ENCODE measurements at regions not wholly inside any gene's neighbourhood (a gene's known extent, or its start where the extent isn't known, plus 50 kb on each side); places are given as distances from the start of the nearest gene placed in this dataset.

DNA sequence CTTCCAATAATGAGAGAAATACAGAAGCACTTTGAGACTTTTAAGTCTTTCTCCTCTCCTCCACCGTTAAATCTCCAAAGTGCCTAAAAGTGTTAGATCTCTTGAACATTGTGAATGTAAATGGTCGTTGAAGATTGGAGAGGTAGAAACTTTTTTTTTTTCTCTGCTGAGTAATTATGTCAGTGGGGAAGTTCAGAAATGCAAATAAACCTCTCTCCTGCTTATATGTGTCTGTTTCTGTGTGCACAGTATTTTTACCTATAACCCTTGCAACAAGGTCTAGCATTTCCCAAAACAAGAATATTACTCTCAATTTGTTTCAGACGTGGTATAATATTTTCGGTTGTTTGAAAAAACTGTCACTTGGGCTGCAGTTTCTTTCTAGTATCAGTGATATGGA is 833.6 kb upstream of the CDH8 start:
- Histone ChIP-seq H3K9me3 (no peaks in the 10 kb centered on the region), H3K4me1 (peaks cover 7% of the 10 kb centered on the region), H3K27me3 (no peaks in the 10 kb centered on the region; the same call in 1 of the 2 replicates), H3K4me3 (ENCODE audit: low read depth, low read length) (no peak overlapping the region), H3K36me3 (no peaks in the 10 kb centered on the region)
- DNase-seq, result no peak
- TF ChIP-seq, protein P1, sequence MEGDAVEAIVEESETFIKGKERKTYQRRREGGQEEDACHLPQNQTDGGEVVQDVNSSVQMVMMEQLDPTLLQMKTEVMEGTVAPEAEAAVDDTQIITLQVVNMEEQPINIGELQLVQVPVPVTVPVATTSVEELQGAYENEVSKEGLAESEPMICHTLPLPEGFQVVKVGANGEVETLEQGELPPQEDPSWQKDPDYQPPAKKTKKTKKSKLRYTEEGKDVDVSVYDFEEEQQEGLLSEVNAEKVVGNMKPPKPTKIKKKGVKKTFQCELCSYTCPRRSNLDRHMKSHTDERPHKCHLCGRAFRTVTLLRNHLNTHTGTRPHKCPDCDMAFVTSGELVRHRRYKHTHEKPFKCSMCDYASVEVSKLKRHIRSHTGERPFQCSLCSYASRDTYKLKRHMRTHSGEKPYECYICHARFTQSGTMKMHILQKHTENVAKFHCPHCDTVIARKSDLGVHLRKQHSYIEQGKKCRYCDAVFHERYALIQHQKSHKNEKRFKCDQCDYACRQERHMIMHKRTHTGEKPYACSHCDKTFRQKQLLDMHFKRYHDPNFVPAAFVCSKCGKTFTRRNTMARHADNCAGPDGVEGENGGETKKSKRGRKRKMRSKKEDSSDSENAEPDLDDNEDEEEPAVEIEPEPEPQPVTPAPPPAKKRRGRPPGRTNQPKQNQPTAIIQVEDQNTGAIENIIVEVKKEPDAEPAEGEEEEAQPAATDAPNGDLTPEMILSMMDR (IDR thresholded peaks at IDR 0.05; ENCODE audit: low read depth, low read length), result no peak

DNA sequence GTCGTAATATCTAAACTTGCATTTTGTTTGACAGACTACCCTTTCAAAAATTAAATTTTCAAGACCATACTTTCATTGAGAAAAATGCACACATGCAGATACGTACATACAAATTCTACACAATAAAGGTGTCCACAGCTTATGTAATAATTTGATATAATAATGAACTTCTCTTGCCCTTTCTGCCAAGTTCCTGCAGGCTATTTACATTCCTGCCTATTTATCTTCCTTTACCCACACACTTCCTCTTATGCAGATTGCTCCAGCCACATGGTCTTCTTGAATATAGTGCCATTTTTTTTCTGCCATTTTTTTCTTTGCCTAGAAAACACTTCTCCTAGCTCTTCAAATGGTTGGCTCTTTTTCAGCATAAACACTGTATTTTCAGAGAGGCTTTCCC is 826.9 kb upstream of the CDH8 start:
- Histone ChIP-seq H3K27me3 (no peaks in the 10 kb centered on the region), H3K4me1 (no peaks in the 10 kb centered on the region), H3K36me3 (no peaks in the 10 kb centered on the region), H3K9me3 (no peaks in the 10 kb centered on the region), H3K4me3 (ENCODE audit: low read depth, low read length) (no peak overlapping the region)
- DNase-seq, result no peak
- TF ChIP-seq, protein P1 (IDR thresholded peaks at IDR 0.05; ENCODE audit: low read depth, low read length), result no peak

DNA sequence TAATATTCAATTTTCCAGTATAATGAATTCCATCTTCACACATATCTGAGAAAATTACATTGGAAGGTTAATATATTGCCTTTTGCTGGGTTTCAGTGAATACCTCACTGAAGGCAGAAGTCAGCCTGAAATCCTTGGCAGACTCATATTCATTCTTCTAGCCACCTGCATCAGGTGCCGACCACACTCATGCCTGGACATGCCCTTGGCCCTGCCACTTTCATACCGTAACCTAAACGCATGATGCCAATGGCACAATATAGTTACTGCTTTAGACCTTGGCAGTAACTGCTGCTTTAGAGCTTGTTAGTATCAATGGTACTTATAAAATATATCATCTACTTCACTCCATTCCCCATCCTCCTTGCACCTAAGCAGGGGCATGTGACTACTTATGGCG is 817.6 kb upstream of the CDH8 start:
- TF ChIP-seq, protein P1 (IDR thresholded peaks at IDR 0.05; ENCODE audit: low read depth, low read length), result no peak
- no peaks in the 10 kb centered on the region for H3K9me3 ChIP-seq
- no peak overlapping the region for H3K4me3 ChIP-seq (ENCODE audit: low read depth, low read length)
- DNase-seq, result no peak
- no peaks in the 10 kb centered on the region for H3K36me3 ChIP-seq
- H3K27me3 ChIP-seq, result no peaks in the 10 kb centered on the region; the same call in 1 of the 2 replicates
- H3K4me1 ChIP-seq, result no peaks in the 10 kb centered on the region

DNA sequence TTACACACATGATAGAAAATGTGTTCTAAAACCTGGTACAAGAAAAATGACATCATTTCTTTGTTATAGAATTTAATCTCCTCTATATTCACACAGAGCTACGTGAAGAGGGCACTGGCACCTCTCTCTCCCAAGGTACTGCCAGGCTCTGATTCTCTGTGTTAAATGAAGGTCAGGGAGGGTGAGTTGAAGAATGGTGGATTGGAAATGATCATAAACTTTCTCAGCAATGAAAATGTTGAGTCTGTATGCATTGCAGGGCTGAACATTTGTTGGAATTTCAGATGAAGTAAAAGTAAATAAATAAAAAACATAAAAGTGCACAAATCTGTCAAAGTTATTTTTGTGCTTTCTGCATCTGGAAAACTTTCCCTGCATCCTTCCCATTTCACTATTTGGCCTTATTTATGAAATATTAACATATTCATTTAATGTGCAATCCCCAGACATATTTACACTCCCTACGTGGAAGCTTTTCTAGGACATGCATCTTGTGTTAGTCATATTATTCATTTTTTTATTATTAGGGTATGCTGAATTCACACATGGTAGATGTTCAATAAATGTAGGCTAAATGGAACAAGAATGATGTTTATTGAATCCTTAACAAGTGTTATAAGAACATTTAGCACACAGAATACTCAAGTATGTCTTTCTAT is 810.3 kb upstream of the CDH8 start:
- H3K9me3 ChIP-seq, result no peaks in the 10 kb centered on the region
- DNase-seq, result no peak
- H3K4me3 ChIP-seq (ENCODE audit: low read depth, low read length), result no peak overlapping the region
- H3K36me3 ChIP-seq, result no peaks in the 10 kb centered on the region
- TF ChIP-seq, protein P1 (IDR thresholded peaks at IDR 0.05; ENCODE audit: low read depth, low read length), result no peak
- no peaks in the 10 kb centered on the region; the same call in 1 of the 2 replicates for H3K27me3 ChIP-seq
- no peaks in the 10 kb centered on the region for H3K4me1 ChIP-seq

DNA sequence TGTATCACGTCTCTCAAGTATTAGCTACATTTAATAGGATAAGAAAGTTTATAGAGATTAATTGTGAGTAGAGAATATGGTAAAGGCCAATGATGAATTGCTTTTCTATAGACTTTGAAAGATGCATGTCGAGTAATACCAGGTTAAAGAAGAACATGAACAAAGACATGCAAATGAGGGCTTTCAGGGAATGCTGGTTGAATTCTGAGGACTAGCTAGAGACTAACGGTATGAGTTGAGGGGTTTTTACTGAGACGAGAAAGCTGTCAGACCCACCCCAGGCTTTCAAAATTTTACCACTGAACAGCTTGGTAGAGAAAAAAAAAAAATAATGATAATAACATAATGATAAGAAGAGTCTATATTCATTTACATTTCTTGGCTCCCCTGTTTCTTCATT is 796.0 kb upstream of the CDH8 start:
- H3K4me1 ChIP-seq, result no peaks in the 10 kb centered on the region
- no peaks in the 10 kb centered on the region for H3K36me3 ChIP-seq
- H3K9me3 ChIP-seq, result no peaks in the 10 kb centered on the region
- H3K4me3 ChIP-seq (ENCODE audit: low read depth, low read length), result no peak overlapping the region
- TF ChIP-seq, protein P1 (IDR thresholded peaks at IDR 0.05; ENCODE audit: low read depth, low read length), result no peak
- H3K27me3 ChIP-seq, result no peaks in the 10 kb centered on the region
- DNase-seq, result no peak

DNA sequence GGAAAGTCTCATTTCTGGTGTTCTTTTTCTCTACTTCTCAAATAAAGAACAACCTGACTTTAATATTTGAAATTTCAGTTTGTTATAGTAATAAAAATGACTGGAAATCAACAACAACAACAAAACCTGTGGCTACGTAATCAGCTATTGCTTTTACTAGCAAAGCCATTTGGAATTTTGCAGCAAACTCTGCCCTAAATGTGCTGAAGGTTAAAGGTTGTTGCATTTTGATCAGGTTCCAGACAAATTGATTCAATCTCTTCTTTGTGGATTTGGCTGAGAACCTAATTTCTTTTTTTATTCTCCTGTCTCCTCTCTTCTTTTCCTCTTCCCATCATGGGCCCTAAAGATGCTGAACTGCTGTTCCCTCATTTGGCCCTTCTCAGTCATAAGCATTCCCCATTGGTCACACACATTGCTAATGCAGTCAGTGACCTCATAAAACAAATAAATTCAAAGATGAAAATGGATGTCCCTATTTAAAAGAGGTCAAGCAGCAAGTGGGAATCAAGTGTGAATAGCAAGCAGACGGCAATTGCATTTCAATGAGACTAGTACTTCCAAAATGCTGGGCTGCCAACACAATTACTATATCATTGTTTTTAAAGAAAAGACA is 795.1 kb upstream of the CDH8 start:
- TF ChIP-seq, protein P1 (IDR thresholded peaks at IDR 0.05; ENCODE audit: low read depth, low read length), result no peak
- no peaks in the 10 kb centered on the region for H3K9me3 ChIP-seq
- H3K36me3 ChIP-seq, result no peaks in the 10 kb centered on the region
- no peak for DNase-seq
- H3K4me3 ChIP-seq (ENCODE audit: low read depth, low read length), result no peak overlapping the region
- H3K4me1 ChIP-seq, result no peaks in the 10 kb centered on the region
- H3K27me3 ChIP-seq, result no peaks in the 10 kb centered on the region
